Endodermal cell (in vitro differentiated cells): ENCODE measurements at regions not wholly inside any gene's neighbourhood (a gene's known extent, or its start where the extent isn't known, plus 50 kb on each side); places are given as distances from the start of the nearest gene placed in this dataset.
"Not testable (repeated sequence)": the region's sequence is repeated elsewhere in the genome, so short reads cannot be mapped to it uniquely, and the experiment has no call there.

Source experiments
- DNase-seq: peaks from one replicate; pipeline ENCODE4 v3.0.0-alpha.2; 2017
- H3K27ac ChIP-seq: 2 replicates; pipeline ENCODE4 v1.5.1; 2013; ENCODE audit warnings: mild to moderate bottlenecking, low read depth, low read length, moderate library complexity
- H3K27me3 ChIP-seq: 2 replicates; pipeline ENCODE4 v1.6.1; 2013; ENCODE audit warnings: mild to moderate bottlenecking, low read length, moderate library complexity; ENCODE audit not compliant: insufficient read depth, control insufficient read depth, poor library complexity, severe bottlenecking
- H3K36me3 ChIP-seq: 2 replicates; pipeline ENCODE4 v1.7.0; 2013; ENCODE audit warnings: mild to moderate bottlenecking, low read length, moderate library complexity; ENCODE audit not compliant: control insufficient read depth, insufficient read depth
- H3K4me1 ChIP-seq: one replicate; pipeline ENCODE4 v1.7.0; 2013; ENCODE audit warnings: low read length; ENCODE audit not compliant: control insufficient read depth, insufficient read depth
- H3K4me3 ChIP-seq: 2 replicates; pipeline ENCODE4 v1.5.1; 2013; ENCODE audit warnings: mild to moderate bottlenecking, low read length, moderate library complexity
- H3K9ac ChIP-seq: 2 replicates; pipeline ENCODE4 v1.6.1; 2013; ENCODE audit warnings: mild to moderate bottlenecking, low read length, moderate library complexity; ENCODE audit not compliant: poor library complexity, severe bottlenecking; ENCODE audit errors: extremely low read depth
- H3K9me3 ChIP-seq: 2 replicates; pipeline ENCODE4 v1.6.1; 2013; ENCODE audit warnings: mild to moderate bottlenecking, low read length, moderate library complexity; ENCODE audit not compliant: control insufficient read depth
- H3K27ac Mint-ChIP-seq: 2 replicates; pipeline ENCODE4 v1.8.0; 2020; ENCODE audit warnings: mixed read lengths
- H3K27me3 Mint-ChIP-seq: 2 replicates; pipeline ENCODE4 v1.8.0; 2021; ENCODE audit warnings: mild to moderate bottlenecking, mixed read lengths; ENCODE audit not compliant: insufficient read depth
- H3K36me3 Mint-ChIP-seq: 2 replicates; pipeline ENCODE4 v1.8.0; 2020; ENCODE audit warnings: low read depth, mixed read lengths
- H3K4me1 Mint-ChIP-seq: 2 replicates; pipeline ENCODE4 v1.8.0; 2020; ENCODE audit warnings: mixed read lengths
- H3K4me3 Mint-ChIP-seq: 2 replicates; pipeline ENCODE4 v1.8.0; 2020; ENCODE audit warnings: mild to moderate bottlenecking, moderate library complexity, mixed read lengths
- H3K9me3 Mint-ChIP-seq: 2 replicates; pipeline ENCODE4 v1.8.0; 2020; ENCODE audit warnings: mild to moderate bottlenecking, mixed read lengths
- WGBS, 2 experiments: methylation state at CpG; one replicate each; pipeline versions ENCODE4 v1.1.5 to v1.1.7; 2013; ENCODE audit warnings: missing lambda C conversion rate in 2 of 2, mixed read lengths in 1 of 2; ENCODE audit not compliant: insufficient coverage in 1 of 2, insufficient read length in 1 of 2; 5-methylcytosine and 5-hydroxymethylcytosine counted together
- TF ChIP-seq, protein P1 (sequence below): fragments of 200-600 bp; sonication (generic); conservative IDR thresholded peaks from 2 replicates; pipeline ENCODE4 v1.5.0; 2021; ENCODE audit warnings: antibody characterized with exemption, mild to moderate bottlenecking

DNA sequence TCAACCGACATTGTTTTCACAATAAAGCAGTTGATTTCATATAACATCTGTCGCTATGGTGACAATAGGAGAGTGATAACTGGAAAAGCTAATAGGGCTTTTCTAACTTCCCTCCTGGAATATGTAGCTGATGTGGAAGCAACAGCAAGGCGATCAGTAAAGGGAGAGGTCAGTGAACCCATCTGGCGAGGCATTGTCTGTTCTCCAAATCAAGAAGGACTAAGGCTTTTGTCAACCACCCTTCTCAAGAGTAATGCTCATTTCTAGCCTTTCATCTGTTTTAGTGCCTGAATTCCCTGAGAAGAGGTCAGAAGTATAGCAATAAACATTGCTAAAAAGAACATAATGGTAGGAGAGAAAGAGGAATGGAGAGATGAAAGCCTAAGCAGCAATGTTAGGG lies 201.3 kb downstream of the AKAP7 start:
- peaks cover 22% of the 10 kb centered on the region for H3K36me3 Mint-ChIP-seq
- no peak for DNase-seq

DNA sequence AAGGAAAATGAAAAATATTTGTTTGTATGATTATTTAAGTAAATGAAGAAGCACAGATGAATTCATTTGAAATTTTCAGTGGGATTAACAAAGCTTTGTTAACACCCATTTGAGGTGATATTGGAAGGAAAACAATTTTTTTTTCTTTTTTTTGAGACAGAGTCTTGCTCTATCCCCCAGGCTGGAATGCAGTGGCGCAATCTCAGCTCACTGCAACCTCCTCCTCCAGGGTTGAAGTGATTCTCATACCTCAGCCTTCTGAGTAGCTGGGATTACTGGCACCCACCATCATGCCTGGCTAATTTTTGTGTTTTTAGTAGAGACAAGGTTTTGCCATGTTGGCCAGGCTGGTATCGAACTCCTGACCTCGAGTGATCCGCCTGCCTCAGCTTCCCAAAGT lies 211.6 kb downstream of the AKAP7 start:
- 89% methylated on average over 4 of the region's 4 CpGs; no CpG with 5 or more reads in 1 of the 2 experiments for WGBS, 2 experiments
- not testable (repeated sequence) for H3K9ac ChIP-seq

More for the DNA sequence above, 201.3 kb downstream of the AKAP7 start:
- H3K9ac ChIP-seq = no peak overlapping the region
- H3K27ac Mint-ChIP-seq = no peak overlapping the region
- H3K4me3 Mint-ChIP-seq = no peak overlapping the region
- 92 to 93% methylated on average over 3 to 4 of the region's 4 CpGs for WGBS, 2 experiments
- no peak overlapping the region for H3K27ac ChIP-seq
- H3K9me3 Mint-ChIP-seq = peaks cover 25% of the 10 kb centered on the region
- H3K27me3 Mint-ChIP-seq = no peaks in the 10 kb centered on the region
- H3K27me3 ChIP-seq = no peaks in the 10 kb centered on the region
- H3K4me3 ChIP-seq = no peak overlapping the region
- TF ChIP-seq, protein P1, sequence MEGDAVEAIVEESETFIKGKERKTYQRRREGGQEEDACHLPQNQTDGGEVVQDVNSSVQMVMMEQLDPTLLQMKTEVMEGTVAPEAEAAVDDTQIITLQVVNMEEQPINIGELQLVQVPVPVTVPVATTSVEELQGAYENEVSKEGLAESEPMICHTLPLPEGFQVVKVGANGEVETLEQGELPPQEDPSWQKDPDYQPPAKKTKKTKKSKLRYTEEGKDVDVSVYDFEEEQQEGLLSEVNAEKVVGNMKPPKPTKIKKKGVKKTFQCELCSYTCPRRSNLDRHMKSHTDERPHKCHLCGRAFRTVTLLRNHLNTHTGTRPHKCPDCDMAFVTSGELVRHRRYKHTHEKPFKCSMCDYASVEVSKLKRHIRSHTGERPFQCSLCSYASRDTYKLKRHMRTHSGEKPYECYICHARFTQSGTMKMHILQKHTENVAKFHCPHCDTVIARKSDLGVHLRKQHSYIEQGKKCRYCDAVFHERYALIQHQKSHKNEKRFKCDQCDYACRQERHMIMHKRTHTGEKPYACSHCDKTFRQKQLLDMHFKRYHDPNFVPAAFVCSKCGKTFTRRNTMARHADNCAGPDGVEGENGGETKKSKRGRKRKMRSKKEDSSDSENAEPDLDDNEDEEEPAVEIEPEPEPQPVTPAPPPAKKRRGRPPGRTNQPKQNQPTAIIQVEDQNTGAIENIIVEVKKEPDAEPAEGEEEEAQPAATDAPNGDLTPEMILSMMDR = no peak
- H3K9me3 ChIP-seq = no peaks in the 10 kb centered on the region
- peaks cover 4% of the 10 kb centered on the region for H3K4me1 ChIP-seq
- H3K36me3 ChIP-seq = no peaks in the 10 kb centered on the region
- H3K4me1 Mint-ChIP-seq = peaks cover 35% of the 10 kb centered on the region

DNA sequence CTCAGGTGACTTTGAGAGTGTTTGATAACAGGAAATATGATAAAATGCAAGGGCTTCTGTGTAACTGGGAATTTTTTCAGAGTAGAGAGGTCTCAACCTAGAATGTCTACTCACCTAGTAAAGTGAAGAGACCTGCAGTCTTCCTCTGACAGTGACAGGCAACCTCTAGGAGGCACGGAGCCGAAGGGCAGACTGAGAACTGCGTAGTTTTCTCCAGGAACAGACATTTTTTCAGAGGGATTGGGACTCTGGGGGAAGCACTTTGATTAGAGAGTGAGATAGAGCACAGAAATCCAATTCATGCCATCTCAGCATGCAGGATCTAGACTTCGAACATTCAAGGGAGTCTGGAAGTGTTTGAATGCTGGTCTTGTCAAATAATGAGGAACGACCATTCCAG lies 213.3 kb downstream of the AKAP7 start:
- 81 to 84% methylated on average over 4 to 5 of the region's 5 CpGs for WGBS, 2 experiments
- no peaks in the 10 kb centered on the region for H3K27me3 Mint-ChIP-seq
- Histone ChIP-seq H3K4me1 (peaks cover 24% of the 10 kb centered on the region), H3K27me3 (no peaks in the 10 kb centered on the region), H3K9me3 (no peaks in the 10 kb centered on the region), H3K4me3 (no peak overlapping the region), H3K9ac (no peak overlapping the region), H3K27ac (no peak overlapping the region), H3K36me3 (no peaks in the 10 kb centered on the region)
- H3K36me3 Mint-ChIP-seq = no peaks in the 10 kb centered on the region
- TF ChIP-seq, protein P1 = no peak
- no peaks in the 10 kb centered on the region for H3K9me3 Mint-ChIP-seq
- H3K4me3 Mint-ChIP-seq = no peak overlapping the region
- no peak overlapping the region for H3K27ac Mint-ChIP-seq
- no peak for DNase-seq
- peaks cover 38% of the 10 kb centered on the region for H3K4me1 Mint-ChIP-seq

More for the DNA sequence above, 211.6 kb downstream of the AKAP7 start:
- DNase-seq, H3K4me3 Mint-ChIP-seq, H3K27ac ChIP-seq, H3K36me3 Mint-ChIP-seq, H3K9me3 Mint-ChIP-seq, H3K27me3 Mint-ChIP-seq, H3K27ac Mint-ChIP-seq, H3K4me3 ChIP-seq, H3K36me3 ChIP-seq, H3K27me3 ChIP-seq, H3K9me3 ChIP-seq: not testable (repeated sequence)
- H3K4me1 ChIP-seq = peaks cover 24% of the 10 kb centered on the region
- peaks cover 35% of the 10 kb centered on the region for H3K4me1 Mint-ChIP-seq

DNA sequence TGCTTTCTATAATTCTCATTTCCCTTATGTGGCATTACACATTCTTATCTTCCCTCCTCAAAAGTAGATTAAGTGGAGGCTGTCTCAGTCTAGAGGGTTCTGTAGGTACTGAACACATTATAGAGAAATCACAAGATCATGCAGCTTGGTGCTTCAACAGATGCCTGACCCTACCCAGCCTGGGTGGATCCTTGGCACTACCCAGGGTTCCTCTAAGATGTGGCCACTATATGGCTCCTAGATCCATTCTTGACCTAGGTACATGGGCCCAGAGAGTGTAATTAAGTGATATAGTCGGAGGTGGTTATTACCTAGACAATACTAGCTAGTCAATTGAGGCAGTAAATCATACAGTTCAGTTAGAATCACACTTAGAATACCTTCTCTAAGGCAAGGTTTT lies 213.9 kb downstream of the AKAP7 start:
- H3K27ac Mint-ChIP-seq = no peak overlapping the region
- TF ChIP-seq, protein P1 = no peak
- Histone ChIP-seq H3K9me3 (no peaks in the 10 kb centered on the region), H3K9ac (no peak overlapping the region), H3K36me3 (no peaks in the 10 kb centered on the region), H3K27ac (no peak overlapping the region), H3K4me1 (peaks cover 24% of the 10 kb centered on the region), H3K4me3 (no peak overlapping the region), H3K27me3 (no peaks in the 10 kb centered on the region)
- WGBS, 2 experiments = 43% methylated on average over 1 of the region's 1 CpG; no CpG with 5 or more reads in 1 of the 2 experiments
- peaks cover 38% of the 10 kb centered on the region for H3K4me1 Mint-ChIP-seq
- H3K9me3 Mint-ChIP-seq = no peaks in the 10 kb centered on the region
- no peak overlapping the region for H3K4me3 Mint-ChIP-seq
- no peak for DNase-seq
- H3K36me3 Mint-ChIP-seq = no peaks in the 10 kb centered on the region
- H3K27me3 Mint-ChIP-seq = no peaks in the 10 kb centered on the region
